K562 (cell line): ENCODE measurements at regions not wholly inside any gene's neighbourhood (a gene's known extent, or its start where the extent isn't known, plus 50 kb on each side); places are given as distances from the start of the nearest gene placed in this dataset.

ENCODE experiments used
- ATAC-seq: fragments of 200-7000 bp; cut with Tn5 transposase; 3 replicates; pipeline ENCODE4 v1.9.1; 2020; ENCODE audit warnings: moderate library complexity
- BruUV-seq: library from RNA; stranded (reverse); fragments of 400-500 nt; replicated peaks from 2 replicates; lab custom pipeline; 2021; lab: Mats Ljungman, UMichigan
- CTCF ChIA-PET: fragments of 300-600 bp; formaldehyde crosslinking; extraction: SDS; loops from one replicate; lab custom pipeline; 2021; ENCODE audit warnings: low intra/inter-chr PET ratio; lab: Yijun Ruan, JAX
- POLR2A ChIA-PET: fragments of 300-600, 350-650 bp; sonication (Branson Sonifier 250); formaldehyde crosslinking; extraction: SDS; loops from one replicate; lab custom pipeline; 2021; ENCODE audit warnings: antibody characterized with exemption, inconsistent platforms; lab: Yijun Ruan, JAX
- DNase-seq, 4 experiments: peaks; one replicate each; pipeline versions ENCODE4 v3.0.0 to v3.0.0-alpha.2; 2011 to 2018; ENCODE audit warnings: low spot score in 3 of 4, mixed read lengths in 3 of 4; ENCODE audit errors: extremely low read depth in 1 of 4
- FAIRE-seq: peaks from 2 replicates; lab custom pipeline; 2011; peaks lifted over from hg19 to GRCh38; lab: Jason Lieb, UNC
- H2AFZ ChIP-seq: 2 replicates; pipeline ENCODE4 v1.6.0; 2011; ENCODE audit warnings: low read depth, low read length, control low read depth, inconsistent platforms
- H3K27ac ChIP-seq: fragments of 200-600 bp; 3 replicates; pipeline ENCODE4 v1.8.0; 2011; ENCODE audit warnings: low read depth, mild to moderate bottlenecking, control low read depth, inconsistent platforms, low read length, moderate library complexity, mixed read lengths; ENCODE audit errors: extremely low read depth
- H3K27me3 ChIP-seq, 2 experiments: fragments of 300-600 bp in 1 of 2; 2 replicates in 1 of 2; 3 replicates in 1 of 2; pipeline versions ENCODE4 v1.6.0 to v1.8.0; 2011; ENCODE audit warnings: inconsistent platforms in 2 of 2, low read length in 2 of 2, mild to moderate bottlenecking in 1 of 2, mixed read lengths in 1 of 2, moderate library complexity in 1 of 2; ENCODE audit not compliant: control insufficient read depth in 2 of 2, insufficient read depth in 2 of 2
- H3K36me3 ChIP-seq: fragments of 300-600 bp; 3 replicates; pipeline ENCODE4 v1.8.0; 2011; ENCODE audit warnings: mild to moderate bottlenecking, low read length, inconsistent platforms; ENCODE audit not compliant: control insufficient read depth, insufficient read depth
- H3K4me1 ChIP-seq, 2 experiments: fragments of 200-600 bp in 1 of 2; replicated peaks in 1 of 2; 2 replicates in 1 of 2; 3 replicates in 1 of 2; pipeline versions ENCODE4 v1.5.1 to v1.8.0; 2011; ENCODE audit warnings: inconsistent platforms in 2 of 2, low read length in 2 of 2, mild to moderate bottlenecking in 1 of 2, mixed read lengths in 1 of 2, moderate library complexity in 1 of 2; ENCODE audit not compliant: control insufficient read depth in 2 of 2, insufficient read depth in 2 of 2
- H3K4me2 ChIP-seq: 2 replicates; pipeline ENCODE4 v1.6.1; 2011; ENCODE audit warnings: low read length, control low read depth, inconsistent platforms, mixed read lengths; ENCODE audit not compliant: insufficient read depth
- H3K4me3 ChIP-seq: fragments of 200-600 bp; sonication (generic), shearing (Covaris generic); 2 replicates; pipeline ENCODE4 v1.5.1; 2016; ENCODE audit warnings: control low read depth, inconsistent platforms
- H3K79me2 ChIP-seq: fragments of 200-600 bp; 3 replicates; pipeline ENCODE4 v1.8.0; 2011; ENCODE audit warnings: low read length, inconsistent platforms; ENCODE audit not compliant: control insufficient read depth, insufficient read depth
- H3K9ac ChIP-seq, 2 experiments: 2 replicates each; pipeline versions ENCODE4 v1.6.0 to v1.6.1; 2011; ENCODE audit warnings: low read depth in 2 of 2, low read length in 2 of 2, control low read depth in 1 of 2, inconsistent platforms in 1 of 2, mild to moderate bottlenecking in 1 of 2, mixed read lengths in 1 of 2; ENCODE audit not compliant: insufficient read depth in 1 of 2
- H3K9me1 ChIP-seq: one replicate; pipeline ENCODE4 v1.6.0; 2011; ENCODE audit warnings: inconsistent platforms, mild to moderate bottlenecking, low read length, moderate library complexity; ENCODE audit not compliant: control insufficient read depth, insufficient read depth
- H3K9me3 ChIP-seq: replicated peaks from 2 replicates; pipeline ENCODE4 v1.5.1; 2011; ENCODE audit warnings: low read depth, low read length, inconsistent platforms; ENCODE audit not compliant: control insufficient read depth, insufficient read depth
- H4K20me1 ChIP-seq: replicated peaks from 2 replicates; pipeline ENCODE4 v1.6.1; 2011; ENCODE audit warnings: low read length, inconsistent platforms, mixed read lengths; ENCODE audit not compliant: control insufficient read depth, insufficient read depth
- ATF1 ChIP-seq, 2 experiments: fragments of 450-650 bp in 1 of 2; IDR thresholded peaks; 2 replicates each; pipeline ENCODE4 v1.6.1; 2016; ENCODE audit warnings: missing compliant biosample characterization in 1 of 2, missing genetic modification characterization in 1 of 2
- BRD4 ChIP-seq: fragments of 200-600 bp; sonication (generic); IDR thresholded peaks from 2 replicates; pipeline ENCODE4 v1.6.1; 2017; ENCODE audit warnings: inconsistent platforms
- E2F3 ChIP-seq: fragments of 250-450 bp; sonication (Bioruptor Pico); IDR thresholded peaks from 2 replicates; pipeline ENCODE4 v1.4.0; 2020; ENCODE audit warnings: mild to moderate bottlenecking
- HMGN3 ChIP-seq: IDR thresholded peaks from 2 replicates; pipeline ENCODE4 v1.6.1; 2011; ENCODE audit warnings: borderline replicate concordance, low read depth, mild to moderate bottlenecking, mixed read lengths, low read length; ENCODE audit not compliant: insufficient read length; ENCODE audit errors: extremely low read depth
- L3MBTL2 ChIP-seq: fragments of 450-650 bp; IDR thresholded peaks from 2 replicates; pipeline ENCODE4 v1.6.1; 2016; ENCODE audit warnings: mild to moderate bottlenecking, moderate library complexity
- POLR2G ChIP-seq: fragments of 200-400 bp; formaldehyde crosslinking; IDR thresholded peaks from 2 replicates; pipeline ENCODE4 v1.6.1; 2017; ENCODE audit warnings: low read depth, mild to moderate bottlenecking, antibody characterized with exemption, low read length, moderate library complexity
- RBM34 ChIP-seq: fragments of 200-400 bp; formaldehyde crosslinking; IDR thresholded peaks from 2 replicates; pipeline ENCODE4 v1.6.1; 2018; ENCODE audit warnings: low read length, borderline replicate concordance; ENCODE audit not compliant: insufficient read depth
- RFX1 ChIP-seq: fragments of 450-650 bp; IDR thresholded peaks from 2 replicates; pipeline ENCODE4 v1.6.1; 2016; ENCODE audit warnings: mild to moderate bottlenecking, moderate library complexity
- TGIF2 ChIP-seq: sonication (generic); formaldehyde crosslinking; IDR thresholded peaks from 2 replicates; pipeline ENCODE4 v1.8.1; 2022; ENCODE audit warnings: mild to moderate bottlenecking, missing genetic modification reagents, moderate library complexity
- ZFP91 ChIP-seq: sonication (generic); formaldehyde crosslinking; IDR thresholded peaks from 2 replicates; pipeline ENCODE4 v1.8.0; 2022; ENCODE audit warnings: mild to moderate bottlenecking, missing genetic modification reagents
- ZNF134 ChIP-seq: fragments of 250-450 bp; sonication (Bioruptor Pico); conservative IDR thresholded peaks from 2 replicates; pipeline ENCODE4 v1.4.0; 2020
- ZNF23 ChIP-seq: fragments of 250-450 bp; sonication (Bioruptor Pico); IDR thresholded peaks from 2 replicates; pipeline ENCODE4 v1.4.0; 2020; ENCODE audit warnings: mild to moderate bottlenecking
- ZNF3 ChIP-seq: fragments of 250-450 bp; sonication (Bioruptor Pico); IDR thresholded peaks from 2 replicates; pipeline ENCODE4 v1.5.0; 2021; ENCODE audit warnings: mild to moderate bottlenecking, moderate library complexity
- WGBS: fragments of 100-300 bp; shearing (Covaris generic); methylation state at CpG from one replicate; pipeline ENCODE4 v1.1.6; 2016; ENCODE audit warnings: low coverage, mixed read lengths; ENCODE audit not compliant: insufficient coverage; ENCODE audit errors: missing lambda C conversion rate; 5-methylcytosine and 5-hydroxymethylcytosine counted together
- in situ Hi-C: fragments of 300-500 bp; cut with MboI; formaldehyde crosslinking; loops from 4 replicates; pipeline ENCODE4 v1.15.0; 2018; ENCODE audit warnings: inconsistent platforms, mixed read lengths
- intact Hi-C: fragments of 100-400 bp; cut with micrococcal nuclease; formaldehyde crosslinking; loops from 2 replicates; pipeline ENCODE4 v1.14.2; 2022

- no peak overlapping the region for H3K4me3 ChIP-seq
- H3K79me2 ChIP-seq = no peaks in the 10 kb centered on the region
- DNase-seq (no peak), FAIRE-seq (no peak), ATAC-seq (no peak)
- in situ Hi-C loops = no loop called here
- WGBS = 0% methylated on average over 6 of the region's 7 CpGs
- no peak overlapping the region for H2AFZ ChIP-seq
- H3K27me3 ChIP-seq = no peaks in the 10 kb centered on the region
- H3K9me1 ChIP-seq = no peaks in the 10 kb centered on the region
- ChIA-PET POLR2A (no interaction called here), CTCF (no interaction called here)
- BruUV-seq = no TSS peak
- no peak for TF ChIP-seq ZFP91 (CRISPR knock-in tag)
- no peak for TF ChIP-seq ZNF134
- TF ChIP-seq RBM34 = no peak
- TF ChIP-seq HMGN3 = no peak
- no peaks in the 10 kb centered on the region for H3K4me1 ChIP-seq
- no peaks in the 10 kb centered on the region for H4K20me1 ChIP-seq
- no peak overlapping the region for H3K4me2 ChIP-seq
- no peak overlapping the region for H3K27ac ChIP-seq
- intact Hi-C loops = no loop called here
- H3K36me3 ChIP-seq = no peaks in the 10 kb centered on the region
- H3K9me3 ChIP-seq = no peaks in the 10 kb centered on the region
- H3K9ac ChIP-seq = no peak overlapping the region
These were observed 250.0 kb downstream of the SOX11 start for GRCh38 chr2:5942204-5942603.

GRCh38 chr2:5945742-5946141 is 253.6 kb downstream of the SOX11 start:
- Histone ChIP-seq H3K9me3 (no peaks in the 10 kb centered on the region), H2AFZ (no peak overlapping the region), H3K4me3 (no peak overlapping the region), H3K36me3 (no peaks in the 10 kb centered on the region), H4K20me1 (no peaks in the 10 kb centered on the region), H3K9ac (no peak overlapping the region), H3K79me2 (no peaks in the 10 kb centered on the region), H3K4me2 (no peak overlapping the region), H3K27ac (no peak overlapping the region), H3K9me1 (no peaks in the 10 kb centered on the region), H3K4me1 (no peaks in the 10 kb centered on the region)
- CTCF ChIA-PET = no interaction called here
- no peak for DNase-seq
- no peak for ATAC-seq
- TF ChIP-seq RFX1 (no peak), ZNF23 (CRISPR knock-in tag) (no peak), POLR2G (no peak), L3MBTL2 (no peak), E2F3 (CRISPR knock-in tag) (no peak), TGIF2 (no peak), ATF1 (CRISPR knock-in tag; IDR thresholded peaks at IDR 0.05) (no peak), ATF1 (tag; IDR thresholded peaks at IDR 0.05) (no peak), BRD4 (no peak), ZNF3 (CRISPR knock-in tag) (no peak)
- TF ChIP-seq, all 486 proteins: peak for 0
- POLR2A ChIA-PET = no interaction called here
- H3K27me3 ChIP-seq = no peaks in the 10 kb centered on the region
- intact Hi-C loops = no loop called here
- WGBS = 2% methylated on average over 8 of the region's 9 CpGs
- BruUV-seq = no TSS peak
- in situ Hi-C loops = no loop called here
- no peak for FAIRE-seq
